ENCODE measurements at regions not wholly inside any gene's neighbourhood (a gene's known extent, or its start where the extent isn't known, plus 50 kb on each side); places are given as distances from the start of the nearest gene placed in this dataset.

- Histone ChIP-seq H3K27ac (ENCODE audit: low read depth, low read length) (no peak overlapping the region), H3K4me1 (ENCODE audit: control insufficient read depth, insufficient read depth, low read length) (no peaks in the 10 kb centered on the region), H3K4me3 (ENCODE audit: low read length) (no peak overlapping the region), H3K27me3 (ENCODE audit: control insufficient read depth, insufficient read depth, low read length, poor library complexity, severe bottlenecking) (no peaks in the 10 kb centered on the region), H3K9me3 (ENCODE audit: control insufficient read depth, low read length) (no peaks in the 10 kb centered on the region), H3K36me3 (ENCODE audit: control insufficient read depth, insufficient read depth, low read length) (no peaks in the 10 kb centered on the region), H3K9ac (ENCODE audit: extremely low read depth, low read length, poor library complexity, severe bottlenecking) (no peak overlapping the region)
- Mint-ChIP-seq H3K27ac (no peak overlapping the region), H3K4me3 (no peak overlapping the region), H3K36me3 (ENCODE audit: low read depth) (peaks cover 1% of the 10 kb centered on the region), H3K27me3 (ENCODE audit: insufficient read depth) (no peaks in the 10 kb centered on the region), H3K4me1 (no peaks in the 10 kb centered on the region), H3K9me3 (no peaks in the 10 kb centered on the region)
- no peak for TF ChIP-seq CTCF (conservative IDR thresholded peaks at IDR 0.05)
- 88 to 91% methylated on average over 1 of the region's 1 CpG for WGBS, 2 experiments (ENCODE audit: insufficient coverage in 1 of 2, insufficient read length in 1 of 2)
- DNase-seq, result no peak
Measured at GRCh38 chr14:57038689-57039088, 228.4 kb upstream of the OTX2 start.

- DNase-seq, result no peak
- H3K4me1 Mint-ChIP-seq, result peaks cover 9% of the 10 kb centered on the region
- Histone ChIP-seq H3K27ac (ENCODE audit: low read depth, low read length) (no peak overlapping the region), H3K36me3 (ENCODE audit: control insufficient read depth, insufficient read depth, low read length) (no peaks in the 10 kb centered on the region), H3K4me1 (ENCODE audit: control insufficient read depth, insufficient read depth, low read length) (no peaks in the 10 kb centered on the region), H3K27me3 (ENCODE audit: control insufficient read depth, insufficient read depth, low read length, poor library complexity, severe bottlenecking) (no peaks in the 10 kb centered on the region), H3K4me3 (ENCODE audit: low read length) (no peak overlapping the region), H3K9ac (ENCODE audit: extremely low read depth, low read length, poor library complexity, severe bottlenecking) (no peak overlapping the region), H3K9me3 (ENCODE audit: control insufficient read depth, low read length) (peaks cover 10% of the 10 kb centered on the region)
- H3K27ac Mint-ChIP-seq, result no peak overlapping the region
- no peak overlapping the region for H3K4me3 Mint-ChIP-seq
- 80 to 100% methylated on average over 1 of the region's 1 CpG for WGBS, 2 experiments (ENCODE audit: insufficient coverage in 1 of 2, insufficient read length in 1 of 2)
- peaks cover 6% of the 10 kb centered on the region for H3K36me3 Mint-ChIP-seq (ENCODE audit: low read depth)
- H3K27me3 Mint-ChIP-seq (ENCODE audit: insufficient read depth), result no peaks in the 10 kb centered on the region
- H3K9me3 Mint-ChIP-seq, result peaks cover 12% of the 10 kb centered on the region
- TF ChIP-seq CTCF (conservative IDR thresholded peaks at IDR 0.05), result no peak
Measured at GRCh38 chr14:57031474-57031873, 221.2 kb upstream of the OTX2 start.

- H3K36me3 Mint-ChIP-seq (ENCODE audit: low read depth), result peaks cover 6% of the 10 kb centered on the region
Measured at GRCh38 chr14:57029620-57030253, 219.5 kb upstream of the OTX2 start.

More at GRCh38 chr14:57029620-57030253, 219.5 kb upstream of the OTX2 start:
- peak; percentile 60 for DNase-seq
- no peaks in the 10 kb centered on the region for H3K27me3 Mint-ChIP-seq (ENCODE audit: insufficient read depth)
- no peaks in the 10 kb centered on the region for H3K36me3 ChIP-seq (ENCODE audit: control insufficient read depth, insufficient read depth, low read length)
- no peaks in the 10 kb centered on the region for H3K4me1 ChIP-seq (ENCODE audit: control insufficient read depth, insufficient read depth, low read length)
- H3K9me3 ChIP-seq (ENCODE audit: control insufficient read depth, low read length), result peaks cover 10% of the 10 kb centered on the region
- H3K9me3 Mint-ChIP-seq, result peaks cover 12% of the 10 kb centered on the region
- no peak for TF ChIP-seq CTCF (conservative IDR thresholded peaks at IDR 0.05)
- whole genome bisulfite sequencing, 2 experiments (ENCODE audit: insufficient coverage in 1 of 2, insufficient read length in 1 of 2), result 39 to 45% methylated on average over 2 of the region's 2 CpGs
- H3K4me1 Mint-ChIP-seq, result peaks cover 9% of the 10 kb centered on the region
- H3K4me3 ChIP-seq (ENCODE audit: low read length), result no peak overlapping the region
- peak overlapping the region; percentile 30 for H3K27ac Mint-ChIP-seq
- no peak overlapping the region for H3K9ac ChIP-seq (ENCODE audit: extremely low read depth, low read length, poor library complexity, severe bottlenecking)
- H3K4me3 Mint-ChIP-seq, result no peak overlapping the region
- H3K27me3 ChIP-seq (ENCODE audit: control insufficient read depth, insufficient read depth, low read length, poor library complexity, severe bottlenecking), result no peaks in the 10 kb centered on the region
- H3K27ac ChIP-seq (ENCODE audit: low read depth, low read length), result no peak overlapping the region
